SH-SY5Y (cell line): ENCODE measurements at regions not wholly inside any gene's neighbourhood (a gene's known extent, or its start where the extent isn't known, plus 50 kb on each side); places are given as distances from the start of the nearest gene placed in this dataset.

Experiments used
- GATA2 ChIP-seq: IDR thresholded peaks from 2 replicates; pipeline ENCODE4 v1.6.1; 2011; ENCODE audit warnings: mild to moderate bottlenecking, low read depth, low read length
- GATA3 ChIP-seq: IDR thresholded peaks from 2 replicates; pipeline ENCODE4 v1.6.1; 2011; ENCODE audit warnings: low read depth, mild to moderate bottlenecking, low read length, moderate library complexity

- no peak for TF ChIP-seq GATA3
- TF ChIP-seq GATA2 = no peak
Measured at GRCh38 chrX:39157006-39157405, 355.7 kb downstream of the MID1IP1 start.
